Stomach (tissue), 8 donors: ENCODE measurements at regions not wholly inside any gene's neighbourhood (a gene's known extent, or its start where the extent isn't known, plus 50 kb on each side); places are given as distances from the start of the nearest gene placed in this dataset.

Experiments
- DNase-seq, 2 donors: peaks; one replicate each; pipeline versions ENCODE4 v3.0.0 to v3.0.0-alpha.2; 2013 to 2019
- H3K27ac ChIP-seq, 5 donors: fragments of 200-600 bp in 4 of 5; sonication (generic) in 4 of 5; one replicate each; pipeline ENCODE4 v1.5.1; 2013 to 2019; ENCODE audit warnings: mild to moderate bottlenecking in 1 of 5, moderate library complexity in 1 of 5
- H3K27me3 ChIP-seq, 3 donors: fragments of 200-600 bp; sonication (generic); one replicate each; pipeline ENCODE4 v1.5.1; 2017 to 2019; ENCODE audit warnings: mixed run types in 1 of 3
- H3K36me3 ChIP-seq, 4 donors: fragments of 200-600 bp; sonication (generic); 1 replicate in 3 of 4; 2 replicates in 1 of 4; pipeline ENCODE4 v1.5.1; 2016 to 2019
- H3K4me1 ChIP-seq, 4 donors: fragments of 200-600 bp; sonication (generic); one replicate each; pipeline ENCODE4 v1.5.1; 2016 to 2019
- H3K4me3 ChIP-seq, 4 donors: fragments of 200-600 bp; sonication (generic) in 3 of 4; one replicate each; pipeline ENCODE4 v1.5.1; 2016 to 2019; ENCODE audit warnings: mild to moderate bottlenecking in 1 of 4
- H3K9me3 ChIP-seq, 4 donors: fragments of 200-600 bp; sonication (generic); one replicate each; pipeline ENCODE4 v1.5.1; 2016 to 2019
- CTCF ChIP-seq, 7 experiments: fragments of 450-650 bp in 4 of 7; fragments of 200-600 bp in 3 of 7; sonication (generic) in 3 of 7; IDR thresholded peaks; one replicate each; pipeline ENCODE4 v1.5.1; 2016 to 2019; ENCODE audit warnings: antibody characterized with exemption in 7 of 7, control low read depth in 2 of 7, mild to moderate bottlenecking in 1 of 7
- EP300 ChIP-seq: sonication (generic); formaldehyde crosslinking; IDR thresholded peaks from one replicate; pipeline ENCODE4 v1.6.1; 2017; ENCODE audit warnings: antibody characterized with exemption
- POLR2A ChIP-seq, 4 donors: fragments of 450-650 bp; IDR thresholded peaks; one replicate each; pipeline ENCODE4 v1.6.1; 2016; ENCODE audit warnings: antibody characterized with exemption in 4 of 4, control low read depth in 2 of 4, mild to moderate bottlenecking in 1 of 4, moderate library complexity in 1 of 4
- POLR2AphosphoS5 ChIP-seq, 3 donors: sonication (generic); formaldehyde crosslinking; IDR thresholded peaks; one replicate each; pipeline ENCODE4 v1.6.1; 2016; ENCODE audit warnings: antibody characterized with exemption in 3 of 3
- WGBS, 5 donors: extraction: QIAGEN DNeasy Blood & Tissue Kit in 3 of 5; methylation state at CpG; one replicate each; pipeline versions ENCODE4 v1.1.5 to v1.1.7; 2013 to 2018; 5-methylcytosine and 5-hydroxymethylcytosine counted together
- intact Hi-C: fragments of 100-400 bp; cut with DNase I; formaldehyde crosslinking; loops from one replicate; pipeline ENCODE4 v1.15.1; 2023; ENCODE audit warnings: low total_unique reads
- donor health status: healthy with polysubstance abuse.
- donor health status: Bipolar disorder and iron deficiency.
- donor health status: healthy.

GRCh38 chr11:80163441-80163840 lies 722.6 kb upstream of the TENM4 start:
- no peaks in the 10 kb centered on the region for H3K27me3 ChIP-seq
- 59 to 83% (median 76%) methylated on average over 1 of the region's 1 CpG for WGBS, 5 donors
- H3K4me1 ChIP-seq, result no peaks in the 10 kb centered on the region
- H3K36me3 ChIP-seq, result no peaks in the 10 kb centered on the region
- intact Hi-C loops, result no loop called here
- H3K4me3 ChIP-seq, result no peak overlapping the region
- TF ChIP-seq EP300, result no peak
- no peak for TF ChIP-seq CTCF (IDR thresholded peaks at IDR 0.05)
- TF ChIP-seq POLR2A (IDR thresholded peaks at IDR 0.05), result no peak
- TF ChIP-seq POLR2AphosphoS5 (IDR thresholded peaks at IDR 0.05), result no peak
- DNase-seq, result no peak
- H3K9me3 ChIP-seq, result no peaks in the 10 kb centered on the region
- H3K27ac ChIP-seq, result no peak overlapping the region

DNA sequence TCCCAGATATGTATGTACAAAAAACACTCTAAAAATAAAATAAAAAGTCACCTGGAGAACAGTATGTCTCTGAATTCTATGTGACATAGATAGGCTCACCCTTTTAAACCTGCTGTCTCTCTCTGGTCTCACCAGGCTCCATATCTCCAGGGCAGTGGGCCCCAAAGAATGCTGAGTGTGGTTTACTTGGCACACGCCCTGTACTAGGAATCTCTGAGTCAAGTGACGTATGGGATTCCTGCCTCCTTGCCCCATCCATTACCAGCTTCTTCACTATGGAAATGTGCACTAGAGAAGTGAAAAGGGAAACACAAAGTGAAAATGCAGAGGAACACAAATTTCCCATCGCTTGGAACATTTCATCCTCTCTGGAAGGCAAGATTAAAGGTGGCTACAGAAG lies 722.2 kb upstream of the TENM4 start:
- intact Hi-C loops, result no loop called here
- WGBS, 5 donors, result 64 to 93% (median 77%) methylated on average over 3 of the region's 3 CpGs
- Histone ChIP-seq H3K9me3 (no peaks in the 10 kb centered on the region), H3K4me3 (no peak overlapping the region), H3K27ac (no peak overlapping the region), H3K36me3 (no peaks in the 10 kb centered on the region), H3K27me3 (no peaks in the 10 kb centered on the region), H3K4me1 (no peaks in the 10 kb centered on the region)
- TF ChIP-seq EP300, result no peak
- no peak for TF ChIP-seq POLR2AphosphoS5 (IDR thresholded peaks at IDR 0.05)
- no peak for TF ChIP-seq POLR2A (IDR thresholded peaks at IDR 0.05)
- no peak for TF ChIP-seq CTCF (IDR thresholded peaks at IDR 0.05)
- peak in 1 of 2 donors; percentile 5 for DNase-seq

GRCh38 chr11:80162387-80162786 lies 721.6 kb upstream of the TENM4 start:
- no peak overlapping the region for H3K27ac ChIP-seq
- 73 to 93% (median 90%) methylated on average over 4 of the region's 4 CpGs for WGBS, 5 donors
- no peak for DNase-seq
- no peaks in the 10 kb centered on the region for H3K27me3 ChIP-seq
- no peaks in the 10 kb centered on the region for H3K9me3 ChIP-seq
- H3K4me3 ChIP-seq, result no peak overlapping the region
- no peaks in the 10 kb centered on the region for H3K4me1 ChIP-seq
- intact Hi-C loops, result no loop called here
- TF ChIP-seq POLR2A (IDR thresholded peaks at IDR 0.05) (no peak), POLR2AphosphoS5 (IDR thresholded peaks at IDR 0.05) (no peak), EP300 (no peak), CTCF (IDR thresholded peaks at IDR 0.05) (no peak)
- H3K36me3 ChIP-seq, result no peaks in the 10 kb centered on the region

GRCh38 chr11:80157447-80157846 lies 716.6 kb upstream of the TENM4 start:
- H3K36me3 ChIP-seq, result no peaks in the 10 kb centered on the region
- H3K9me3 ChIP-seq, result no peaks in the 10 kb centered on the region
- intact Hi-C loops, result no loop called here
- no peaks in the 10 kb centered on the region for H3K27me3 ChIP-seq
- H3K4me1 ChIP-seq, result no peaks in the 10 kb centered on the region
- WGBS, 5 donors, result 26 to 41% (median 29%) methylated on average over 3 of the region's 3 CpGs
- H3K27ac ChIP-seq, result no peak overlapping the region
- no peak overlapping the region for H3K4me3 ChIP-seq
- DNase-seq, result no peak
- TF ChIP-seq CTCF (IDR thresholded peaks at IDR 0.05), result no peak
- no peak for TF ChIP-seq POLR2AphosphoS5 (IDR thresholded peaks at IDR 0.05)
- no peak for TF ChIP-seq POLR2A (IDR thresholded peaks at IDR 0.05)
- no peak for TF ChIP-seq EP300
